ENCODE measurements at regions not wholly inside any gene's neighbourhood (a gene's known extent, or its start where the extent isn't known, plus 50 kb on each side); places are given as distances from the start of the nearest gene placed in this dataset.

GRCh38 chr12:116415408-116416108 lies 138.1 kb upstream of the MED13L start:
- Histone ChIP-seq H3K36me3 (ENCODE audit: control insufficient read depth, insufficient read depth, low read length) (no peaks in the 10 kb centered on the region), H3K4me3 (ENCODE audit: low read depth, low read length) (no peak overlapping the region), H3K4me1 (no peaks in the 10 kb centered on the region), H3K27me3 (replicated peaks; ENCODE audit: control insufficient read depth, insufficient read depth, low read length) (no peaks in the 10 kb centered on the region), H3K9me3 (no peaks in the 10 kb centered on the region)
- TF ChIP-seq CTCF (IDR thresholded peaks at IDR 0.05; ENCODE audit: insufficient read depth in 1 of 2, low read depth in 1 of 2, low read length in 1 of 2, severe bottlenecking in 1 of 2, unreplicated experiment in 1 of 2), result no peak
- Mint-ChIP-seq H3K9me3 (ENCODE audit: unreplicated experiment) (no peaks in the 10 kb centered on the region), H3K27ac (ENCODE audit: unreplicated experiment) (no peak overlapping the region), H3K4me3 (ENCODE audit: unreplicated experiment) (no peak overlapping the region), H3K4me1 (ENCODE audit: low read depth, unreplicated experiment) (no peaks in the 10 kb centered on the region), H3K36me3 (ENCODE audit: insufficient read depth, unreplicated experiment) (no peaks in the 10 kb centered on the region), H3K27me3 (ENCODE audit: insufficient read depth, unreplicated experiment) (no peaks in the 10 kb centered on the region)
- CTCF ChIA-PET, result interaction anchor here (0.6 kb wide), 1 partner anchor 12 kb away, joined by 3 read pairs; no protein-coding TSS in a partner anchor
- POLR2A ChIA-PET, result interaction anchor here (0.5 kb wide), 1 partner anchor 144 kb away, joined by 4 read pairs; the partner anchor contains the start of gene MAP1LC3B2
- BruUV-seq (replicated peaks), result no TSS peak
- intact Hi-C loops (cut with micrococcal nuclease; ENCODE audit: unreplicated experiment), result no loop called here
- no peak for DNase-seq

DNA sequence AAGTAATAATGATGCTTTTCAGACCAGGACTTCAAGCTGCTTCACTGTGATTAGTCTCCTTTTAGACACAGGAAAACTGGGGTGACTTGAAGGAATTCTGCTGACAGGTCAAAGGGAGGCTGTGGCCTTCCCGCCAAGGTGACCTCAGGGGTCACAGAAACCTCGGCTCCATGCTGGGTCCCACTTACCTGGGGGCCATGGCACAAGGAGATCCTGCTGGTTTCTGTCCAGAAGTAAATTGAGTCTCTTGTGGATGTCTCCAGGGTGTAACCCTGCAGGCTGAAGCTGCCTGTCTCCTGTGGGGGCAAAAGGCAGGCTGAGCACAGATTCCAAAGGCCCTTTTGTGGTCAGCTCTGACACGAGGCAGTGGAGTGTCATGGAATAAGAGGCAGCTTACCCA lies 138.7 kb upstream of the MED13L start:
- ChIA-PET CTCF (interaction anchor here (0.6 kb wide), 1 partner anchor 11 kb away, joined by 3 read pairs; no protein-coding TSS in a partner anchor), POLR2A (interaction anchor here (0.5 kb wide), 1 partner anchor 143 kb away, joined by 4 read pairs; the partner anchor contains the start of gene MAP1LC3B2)
- H3K36me3 Mint-ChIP-seq (ENCODE audit: insufficient read depth, unreplicated experiment), result no peaks in the 10 kb centered on the region
- no peaks in the 10 kb centered on the region for H3K4me1 Mint-ChIP-seq (ENCODE audit: low read depth, unreplicated experiment)
- Histone ChIP-seq H3K4me1 (no peaks in the 10 kb centered on the region), H3K27me3 (replicated peaks; ENCODE audit: control insufficient read depth, insufficient read depth, low read length) (no peaks in the 10 kb centered on the region), H3K9me3 (no peaks in the 10 kb centered on the region), H3K36me3 (ENCODE audit: control insufficient read depth, insufficient read depth, low read length) (no peaks in the 10 kb centered on the region), H3K4me3 (ENCODE audit: low read depth, low read length) (no peak overlapping the region)
- H3K9me3 Mint-ChIP-seq (ENCODE audit: unreplicated experiment), result no peaks in the 10 kb centered on the region
- no peak for TF ChIP-seq CTCF (IDR thresholded peaks at IDR 0.05; ENCODE audit: insufficient read depth in 1 of 2, low read depth in 1 of 2, low read length in 1 of 2, severe bottlenecking in 1 of 2, unreplicated experiment in 1 of 2)
- no TSS peak for BruUV-seq (replicated peaks)
- no peaks in the 10 kb centered on the region for H3K27me3 Mint-ChIP-seq (ENCODE audit: insufficient read depth, unreplicated experiment)
- intact Hi-C loops (cut with micrococcal nuclease; ENCODE audit: unreplicated experiment), result no loop called here
- no peak for DNase-seq
- H3K4me3 Mint-ChIP-seq (ENCODE audit: unreplicated experiment), result no peak overlapping the region
- no peak overlapping the region for H3K27ac Mint-ChIP-seq (ENCODE audit: unreplicated experiment)

DNA sequence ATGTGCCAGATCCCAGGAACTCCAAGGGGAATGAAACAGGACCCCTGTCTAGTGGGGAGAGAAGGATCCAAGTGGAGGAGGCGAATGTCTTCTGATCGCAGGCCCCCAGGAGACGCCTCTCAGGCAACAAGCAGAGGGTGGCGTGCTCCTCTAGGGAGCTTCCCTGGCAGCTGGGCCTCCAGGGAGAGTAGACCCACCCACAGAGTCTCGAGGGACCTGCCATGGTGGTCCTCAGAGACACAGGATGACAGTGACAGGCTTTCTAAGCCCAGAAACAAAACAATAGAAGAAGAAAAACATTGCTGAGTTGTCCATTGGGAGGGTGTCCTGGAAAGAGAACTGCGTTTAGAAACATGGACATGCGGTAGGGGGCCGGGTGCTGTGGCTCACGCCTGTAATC lies 140.6 kb upstream of the MAP1LC3B2 start:
- BruUV-seq (replicated peaks), result no TSS peak
- CTCF ChIA-PET, result no interaction called here

More for the DNA sequence above, 140.6 kb upstream of the MAP1LC3B2 start:
- H3K27ac Mint-ChIP-seq (ENCODE audit: unreplicated experiment), result no peak overlapping the region
- no peak for TF ChIP-seq CTCF (IDR thresholded peaks at IDR 0.05; ENCODE audit: insufficient read depth in 1 of 2, low read depth in 1 of 2, low read length in 1 of 2, severe bottlenecking in 1 of 2, unreplicated experiment in 1 of 2)
- intact Hi-C loops (cut with micrococcal nuclease; ENCODE audit: unreplicated experiment), result no loop called here
- Histone ChIP-seq H3K4me3 (ENCODE audit: low read depth, low read length) (no peak overlapping the region), H3K27me3 (replicated peaks; ENCODE audit: control insufficient read depth, insufficient read depth, low read length) (no peaks in the 10 kb centered on the region), H3K4me1 (peaks cover 2% of the 10 kb centered on the region; the same call in 1 of the 2 replicates), H3K36me3 (ENCODE audit: control insufficient read depth, insufficient read depth, low read length) (no peaks in the 10 kb centered on the region), H3K9me3 (peaks cover 3% of the 10 kb centered on the region; the same call in 1 of the 2 replicates)
- H3K4me1 Mint-ChIP-seq (ENCODE audit: low read depth, unreplicated experiment), result no peaks in the 10 kb centered on the region
- no peaks in the 10 kb centered on the region for H3K27me3 Mint-ChIP-seq (ENCODE audit: insufficient read depth, unreplicated experiment)
- DNase-seq, result no peak
- H3K4me3 Mint-ChIP-seq (ENCODE audit: unreplicated experiment), result no peak overlapping the region
- no peaks in the 10 kb centered on the region for H3K36me3 Mint-ChIP-seq (ENCODE audit: insufficient read depth, unreplicated experiment)
- POLR2A ChIA-PET, result no interaction called here
- H3K9me3 Mint-ChIP-seq (ENCODE audit: unreplicated experiment), result no peaks in the 10 kb centered on the region
